ENCODE measurements at regions not wholly inside any gene's neighbourhood (a gene's known extent, or its start where the extent isn't known, plus 50 kb on each side); places are given as distances from the start of the nearest gene placed in this dataset.
"Not testable (repeated sequence)": the region's sequence is repeated elsewhere in the genome, so short reads cannot be mapped to it uniquely, and the experiment has no call there.

- ChIA-PET POLR2A (no interaction called here), CTCF (no interaction called here)
- no peak overlapping the region for H3K27ac ChIP-seq (ENCODE audit: insufficient read depth in 1 of 2, low read depth in 1 of 2, low read length in 2 of 2, poor library complexity in 1 of 2, severe bottlenecking in 2 of 2)
- H3K4me3 ChIP-seq (ENCODE audit: control insufficient read depth in 1 of 7, extremely low read depth in 1 of 7, insufficient read depth in 4 of 7, low read depth in 2 of 7, low read length in 6 of 7), result no peak overlapping the region
- no peaks in the 10 kb centered on the region for H3K4me1 ChIP-seq (ENCODE audit: control extremely low read depth in 1 of 4, control insufficient read depth in 4 of 4, insufficient read depth in 4 of 4, low read length in 3 of 4)
- no CpG with 5 or more reads among the region's 2 CpGs for WGBS (ENCODE audit: insufficient coverage)
- no peaks in the 10 kb centered on the region for H3K36me3 ChIP-seq (ENCODE audit: control insufficient read depth in 4 of 4, insufficient read depth in 4 of 4, low read length in 3 of 4)
- H3K27me3 ChIP-seq (replicated peaks in 2 of 5; ENCODE audit: control insufficient read depth in 4 of 5, insufficient read depth in 5 of 5, low read length in 4 of 5), result no peaks in the 10 kb centered on the region
- DNase-seq, result peak in 2 of 3 donors; percentile 14 to 45
- no peaks in the 10 kb centered on the region for H3K9me3 ChIP-seq (ENCODE audit: control extremely low read depth in 1 of 5, control insufficient read depth in 4 of 5, insufficient read depth in 2 of 5, low read depth in 1 of 5, low read length in 4 of 5)
These were observed 292.0 kb upstream of the MBL2 start for GRCh38 chr10:53064614-53065013.

- Histone ChIP-seq H3K4me3 (ENCODE audit: control insufficient read depth in 1 of 7, extremely low read depth in 1 of 7, insufficient read depth in 4 of 7, low read depth in 2 of 7, low read length in 6 of 7) (no peak overlapping the region), H3K9me3 (ENCODE audit: control extremely low read depth in 1 of 5, control insufficient read depth in 4 of 5, insufficient read depth in 2 of 5, low read depth in 1 of 5, low read length in 4 of 5) (no peaks in the 10 kb centered on the region), H3K4me1 (ENCODE audit: control extremely low read depth in 1 of 4, control insufficient read depth in 4 of 4, insufficient read depth in 4 of 4, low read length in 3 of 4) (no peaks in the 10 kb centered on the region), H3K36me3 (ENCODE audit: control insufficient read depth in 4 of 4, insufficient read depth in 4 of 4, low read length in 3 of 4) (no peaks in the 10 kb centered on the region), H3K27ac (ENCODE audit: insufficient read depth in 1 of 2, low read depth in 1 of 2, low read length in 2 of 2, poor library complexity in 1 of 2, severe bottlenecking in 2 of 2) (no peak overlapping the region), H3K27me3 (replicated peaks in 2 of 5; ENCODE audit: control insufficient read depth in 4 of 5, insufficient read depth in 5 of 5, low read length in 4 of 5) (no peaks in the 10 kb centered on the region)
- DNase-seq, result no peak
- ChIA-PET CTCF (no interaction called here), POLR2A (no interaction called here)
- WGBS (ENCODE audit: insufficient coverage), result no CpG with 5 or more reads among the region's 3 CpGs
These were observed 291.2 kb upstream of the MBL2 start for GRCh38 chr10:53063805-53064204.

GRCh38 chr10:53052521-53053164 lies 280.1 kb upstream of the MBL2 start:
- ChIA-PET POLR2A (no interaction called here), CTCF (interaction anchor here (0.6 kb wide), 1 partner anchor 184 kb away, joined by 3 read pairs; no protein-coding TSS in a partner anchor)
- no peaks in the 10 kb centered on the region for H3K27me3 ChIP-seq (replicated peaks in 2 of 5; ENCODE audit: control insufficient read depth in 4 of 5, insufficient read depth in 5 of 5, low read length in 4 of 5)
- DNase-seq, result no peak
- WGBS (ENCODE audit: insufficient coverage), result 82% methylated on average over 6 of the region's 6 CpGs
- no peak overlapping the region for H3K4me3 ChIP-seq (ENCODE audit: control insufficient read depth in 1 of 7, extremely low read depth in 1 of 7, insufficient read depth in 4 of 7, low read depth in 2 of 7, low read length in 6 of 7)
- no peak overlapping the region for H3K27ac ChIP-seq (ENCODE audit: insufficient read depth in 1 of 2, low read depth in 1 of 2, low read length in 2 of 2, poor library complexity in 1 of 2, severe bottlenecking in 2 of 2)
- H3K4me1 ChIP-seq (ENCODE audit: control extremely low read depth in 1 of 4, control insufficient read depth in 4 of 4, insufficient read depth in 4 of 4, low read length in 3 of 4), result peaks cover 0 to 2% (median 0%) of the 10 kb centered on the region in 4 experiments
- H3K36me3 ChIP-seq (ENCODE audit: control insufficient read depth in 4 of 4, insufficient read depth in 4 of 4, low read length in 3 of 4), result no peaks in the 10 kb centered on the region
- no peaks in the 10 kb centered on the region for H3K9me3 ChIP-seq (ENCODE audit: control extremely low read depth in 1 of 5, control insufficient read depth in 4 of 5, insufficient read depth in 2 of 5, low read depth in 1 of 5, low read length in 4 of 5)

GRCh38 chr10:53045315-53045714 lies 272.7 kb upstream of the MBL2 start:
- Histone ChIP-seq H3K4me3 (ENCODE audit: control insufficient read depth in 1 of 7, extremely low read depth in 1 of 7, insufficient read depth in 4 of 7, low read depth in 2 of 7, low read length in 6 of 7) (no peak overlapping the region), H3K36me3 (ENCODE audit: control insufficient read depth in 4 of 4, insufficient read depth in 4 of 4, low read length in 3 of 4) (no peaks in the 10 kb centered on the region), H3K9me3 (ENCODE audit: control extremely low read depth in 1 of 5, control insufficient read depth in 4 of 5, insufficient read depth in 2 of 5, low read depth in 1 of 5, low read length in 4 of 5) (no peaks in the 10 kb centered on the region), H3K27me3 (replicated peaks in 2 of 5; ENCODE audit: control insufficient read depth in 4 of 5, insufficient read depth in 5 of 5, low read length in 4 of 5) (no peaks in the 10 kb centered on the region), H3K27ac (ENCODE audit: insufficient read depth in 1 of 2, low read depth in 1 of 2, low read length in 2 of 2, poor library complexity in 1 of 2, severe bottlenecking in 2 of 2) (no peak overlapping the region), H3K4me1 (ENCODE audit: control extremely low read depth in 1 of 4, control insufficient read depth in 4 of 4, insufficient read depth in 4 of 4, low read length in 3 of 4) (no peaks in the 10 kb centered on the region)
- ChIA-PET CTCF (no interaction called here), POLR2A (no interaction called here)
- no peak for DNase-seq
- 94% methylated on average over 2 of the region's 2 CpGs for WGBS (ENCODE audit: insufficient coverage)

- 97% methylated on average over 5 of the region's 5 CpGs for WGBS (ENCODE audit: insufficient coverage)
These were observed 263.2 kb upstream of the MBL2 start for GRCh38 chr10:53035823-53036222.

GRCh38 chr10:53033396-53033795 lies 260.8 kb upstream of the MBL2 start:
- no peaks in the 10 kb centered on the region for H3K36me3 ChIP-seq (ENCODE audit: control insufficient read depth in 4 of 4, insufficient read depth in 4 of 4, low read length in 3 of 4)
- no CpG with 5 or more reads among the region's 2 CpGs for whole genome bisulfite sequencing (ENCODE audit: insufficient coverage)
- no peak overlapping the region for H3K4me3 ChIP-seq (ENCODE audit: control insufficient read depth in 1 of 7, extremely low read depth in 1 of 7, insufficient read depth in 4 of 7, low read depth in 2 of 7, low read length in 6 of 7)
- ChIA-PET POLR2A (no interaction called here), CTCF (no interaction called here)
- no peak for DNase-seq
- no peaks in the 10 kb centered on the region for H3K9me3 ChIP-seq (ENCODE audit: control extremely low read depth in 1 of 5, control insufficient read depth in 4 of 5, insufficient read depth in 2 of 5, low read depth in 1 of 5, low read length in 4 of 5)
- no peak overlapping the region for H3K27ac ChIP-seq (ENCODE audit: insufficient read depth in 1 of 2, low read depth in 1 of 2, low read length in 2 of 2, poor library complexity in 1 of 2, severe bottlenecking in 2 of 2)
- no peaks in the 10 kb centered on the region for H3K27me3 ChIP-seq (replicated peaks in 2 of 5; ENCODE audit: control insufficient read depth in 4 of 5, insufficient read depth in 5 of 5, low read length in 4 of 5)
- H3K4me1 ChIP-seq (ENCODE audit: control extremely low read depth in 1 of 4, control insufficient read depth in 4 of 4, insufficient read depth in 4 of 4, low read length in 3 of 4), result peaks cover 0 to 13% (median 5%) of the 10 kb centered on the region in 4 experiments

More at GRCh38 chr10:53035823-53036222, 263.2 kb upstream of the MBL2 start:
- H3K4me3 ChIP-seq (ENCODE audit: control insufficient read depth in 1 of 7, extremely low read depth in 1 of 7, insufficient read depth in 4 of 7, low read depth in 2 of 7, low read length in 6 of 7); H3K4me1 ChIP-seq (ENCODE audit: control extremely low read depth in 1 of 4, control insufficient read depth in 4 of 4, insufficient read depth in 4 of 4, low read length in 3 of 4); POLR2A ChIA-PET; H3K27ac ChIP-seq (ENCODE audit: insufficient read depth in 1 of 2, low read depth in 1 of 2, low read length in 2 of 2, poor library complexity in 1 of 2, severe bottlenecking in 2 of 2); H3K36me3 ChIP-seq (ENCODE audit: control insufficient read depth in 4 of 4, insufficient read depth in 4 of 4, low read length in 3 of 4); DNase-seq; H3K27me3 ChIP-seq (replicated peaks in 2 of 5; ENCODE audit: control insufficient read depth in 4 of 5, insufficient read depth in 5 of 5, low read length in 4 of 5); H3K9me3 ChIP-seq (ENCODE audit: control extremely low read depth in 1 of 5, control insufficient read depth in 4 of 5, insufficient read depth in 2 of 5, low read depth in 1 of 5, low read length in 4 of 5): not testable (repeated sequence)
- CTCF ChIA-PET, result interaction anchor here (1.2 kb wide), 1 partner anchor 18 kb away, joined by 3 read pairs; no protein-coding TSS in a partner anchor

- Histone ChIP-seq H3K4me1 (ENCODE audit: control extremely low read depth in 1 of 4, control insufficient read depth in 4 of 4, insufficient read depth in 4 of 4, low read length in 3 of 4) (peaks cover 0 to 13% (median 5%) of the 10 kb centered on the region in 4 experiments), H3K4me3 (ENCODE audit: control insufficient read depth in 1 of 7, extremely low read depth in 1 of 7, insufficient read depth in 4 of 7, low read depth in 2 of 7, low read length in 6 of 7) (peak overlapping the region in 1 of 7 experiments; percentile 47)
- H3K36me3 ChIP-seq (ENCODE audit: control insufficient read depth in 4 of 4, insufficient read depth in 4 of 4, low read length in 3 of 4); POLR2A ChIA-PET; H3K27ac ChIP-seq (ENCODE audit: insufficient read depth in 1 of 2, low read depth in 1 of 2, low read length in 2 of 2, poor library complexity in 1 of 2, severe bottlenecking in 2 of 2); CTCF ChIA-PET; H3K27me3 ChIP-seq (replicated peaks in 2 of 5; ENCODE audit: control insufficient read depth in 4 of 5, insufficient read depth in 5 of 5, low read length in 4 of 5); H3K9me3 ChIP-seq (ENCODE audit: control extremely low read depth in 1 of 5, control insufficient read depth in 4 of 5, insufficient read depth in 2 of 5, low read depth in 1 of 5, low read length in 4 of 5): not testable (repeated sequence)
- peak; percentile 41 to 85 (median 73) for DNase-seq
- WGBS (ENCODE audit: insufficient coverage), result 25% methylated on average over 6 of the region's 8 CpGs
These were observed 257.6 kb upstream of the MBL2 start for GRCh38 chr10:53029872-53030849.

Measured in common myeloid progenitor, CD34-positive (primary cell).